ENCODE measurements at regions not wholly inside any gene's neighbourhood (a gene's known extent, or its start where the extent isn't known, plus 50 kb on each side); places are given as distances from the start of the nearest gene placed in this dataset.

- TF ChIP-seq EZH2phosphoT487 (IDR thresholded peaks at IDR 0.05; ENCODE audit: insufficient read depth, low read depth), result no peak
- no peak for TF ChIP-seq EZH2 (IDR thresholded peaks at IDR 0.05; ENCODE audit: insufficient read depth, poor library complexity, severe bottlenecking)
Observed at GRCh38 chr6:22499815-22500214, 69.6 kb upstream of the HDGFL1 start.

All from GM23248 (cell line).